SK-N-SH (cell line): ENCODE measurements at regions not wholly inside any gene's neighbourhood (a gene's known extent, or its start where the extent isn't known, plus 50 kb on each side); places are given as distances from the start of the nearest gene placed in this dataset.

Experiments used
- CTCF ChIA-PET: fragments of 300-600, 350-600 bp; formaldehyde crosslinking; extraction: SDS; loops from one replicate; lab custom pipeline; 2021; lab: Yijun Ruan, JAX
- POLR2A ChIA-PET: fragments of 350-600 bp; sonication (Branson Sonifier 250); formaldehyde crosslinking; extraction: SDS; loops from one replicate; lab custom pipeline; 2020; ENCODE audit warnings: antibody characterized with exemption, inconsistent platforms; lab: Yijun Ruan, JAX
- DNase-seq: peaks from one replicate; pipeline ENCODE4 v3.0.0; 2012
- H2AFZ ChIP-seq: fragments of 200-600 bp; sonication (generic); 2 replicates; pipeline ENCODE4 v1.8.1; 2016; ENCODE audit warnings: antibody characterized with exemption, mild to moderate bottlenecking, low read depth
- H3F3A ChIP-seq: fragments of 200-600 bp; sonication (generic); replicated peaks from 2 replicates; pipeline ENCODE3; 2016; ENCODE audit warnings: antibody characterized with exemption, mild to moderate bottlenecking; ENCODE audit not compliant: insufficient read depth
- H3K27ac ChIP-seq, 2 experiments: fragments of 200-500 bp in 1 of 2; fragments of 200-600 bp in 1 of 2; sonication (Bioruptor generic) in 1 of 2; sonication (generic), shearing (Covaris generic) in 1 of 2; 2 replicates each; pipeline versions ENCODE4 v1.5.1 to v1.6.1; 2014 to 2016; ENCODE audit warnings: low read depth in 2 of 2, inconsistent platforms in 1 of 2, low read length in 1 of 2, mild to moderate bottlenecking in 1 of 2, mixed read lengths in 1 of 2
- H3K27me3 ChIP-seq: fragments of 200-600 bp; sonication (generic), shearing (Covaris generic); 2 replicates; pipeline ENCODE4 v1.6.1; 2016; ENCODE audit warnings: mixed run types; ENCODE audit not compliant: insufficient read depth
- H3K36me3 ChIP-seq, 2 experiments: fragments of 200-500 bp in 1 of 2; fragments of 200-600 bp in 1 of 2; sonication (Bioruptor generic) in 1 of 2; sonication (generic) in 1 of 2; replicated peaks in 1 of 2; 2 replicates each; pipeline versions ENCODE3 to v1.5.1; 2014 to 2016; ENCODE audit warnings: low read length in 1 of 2, mild to moderate bottlenecking in 1 of 2; ENCODE audit not compliant: insufficient read depth in 2 of 2, control insufficient read depth in 1 of 2
- H3K4me1 ChIP-seq, 2 experiments: fragments of 200-500 bp in 1 of 2; fragments of 200-600 bp in 1 of 2; sonication (Bioruptor generic) in 1 of 2; sonication (generic), shearing (Covaris generic) in 1 of 2; 2 replicates each; pipeline versions ENCODE4 v1.5.1 to v1.6.1; 2014 to 2016; ENCODE audit warnings: low read depth in 1 of 2, low read length in 1 of 2, mixed run types in 1 of 2; ENCODE audit not compliant: insufficient read depth in 2 of 2, control insufficient read depth in 1 of 2
- H3K4me2 ChIP-seq: fragments of 200-600 bp; sonication (generic), shearing (Covaris generic); 2 replicates; pipeline ENCODE4 v1.6.1; 2017; ENCODE audit warnings: mixed run types
- H3K4me3 ChIP-seq, 2 experiments: fragments of 200-500 bp in 1 of 2; fragments of 200-600 bp in 1 of 2; sonication (Bioruptor generic) in 1 of 2; sonication (generic), shearing (Covaris generic) in 1 of 2; 2 replicates each; pipeline versions ENCODE4 v1.5.1 to v1.8.1; 2014 to 2016; ENCODE audit warnings: low read depth in 2 of 2, inconsistent platforms in 1 of 2, low read length in 1 of 2, mild to moderate bottlenecking in 1 of 2, mixed read lengths in 1 of 2, moderate library complexity in 1 of 2
- H3K79me2 ChIP-seq: fragments of 200-600 bp; sonication (generic); 2 replicates; pipeline ENCODE4 v1.8.1; 2017; ENCODE audit warnings: mild to moderate bottlenecking; ENCODE audit not compliant: insufficient read depth
- H3K9ac ChIP-seq: fragments of 200-600 bp; sonication (generic); 2 replicates; pipeline ENCODE4 v1.6.1; 2017; ENCODE audit warnings: mixed run types
- H3K9me2 ChIP-seq: fragments of 200-600 bp; sonication (generic); 2 replicates; pipeline ENCODE4 v1.6.1; 2017; ENCODE audit warnings: mixed run types
- H3K9me3 ChIP-seq: fragments of 200-600 bp; sonication (generic); 2 replicates; pipeline ENCODE4 v1.6.1; 2017; ENCODE audit warnings: mixed run types, mild to moderate bottlenecking, moderate library complexity
- H4K20me1 ChIP-seq: fragments of 200-600 bp; sonication (generic); 2 replicates; pipeline ENCODE4 v1.6.1; 2017; ENCODE audit warnings: mild to moderate bottlenecking, mixed run types; ENCODE audit not compliant: insufficient read depth
- FOSL2 ChIP-seq: IDR thresholded peaks from 2 replicates; pipeline ENCODE4 v1.4.0; 2012; ENCODE audit warnings: low read depth, mild to moderate bottlenecking, moderate library complexity, borderline replicate concordance
- FOXJ3 ChIP-seq: sonication (generic); formaldehyde crosslinking; IDR thresholded peaks from 2 replicates; pipeline ENCODE4 v1.5.1; 2020; ENCODE audit warnings: mild to moderate bottlenecking, missing genetic modification reagents
- GABPA ChIP-seq: IDR thresholded peaks from 2 replicates; pipeline ENCODE4 v1.4.0; 2012; ENCODE audit warnings: low read depth, mild to moderate bottlenecking
- MAX ChIP-seq: IDR thresholded peaks from 2 replicates; pipeline ENCODE4 v1.4.0; 2012; ENCODE audit warnings: low read depth
- MEF2A ChIP-seq: IDR thresholded peaks from 2 replicates; pipeline ENCODE4 v1.4.0; 2012; ENCODE audit warnings: low read depth, borderline replicate concordance
- NRF1 ChIP-seq: IDR thresholded peaks from 2 replicates; pipeline ENCODE4 v1.6.1; 2012; ENCODE audit warnings: low read depth, mild to moderate bottlenecking, low read length
- PBX3 ChIP-seq: IDR thresholded peaks from 2 replicates; pipeline ENCODE4; 2012
- RAD21 ChIP-seq: IDR thresholded peaks from 2 replicates; pipeline ENCODE4 v1.6.1; 2012; ENCODE audit warnings: mild to moderate bottlenecking, low read length
- RXRA ChIP-seq: IDR thresholded peaks from 2 replicates; pipeline ENCODE4 v1.4.0; 2012; ENCODE audit warnings: low read depth, mild to moderate bottlenecking, borderline replicate concordance
- TAF1 ChIP-seq: IDR thresholded peaks from 2 replicates; pipeline ENCODE4 v1.6.1; 2012; ENCODE audit warnings: low read depth, mild to moderate bottlenecking, low read length, moderate library complexity, borderline replicate concordance
- TCF12 ChIP-seq: IDR thresholded peaks from 2 replicates; pipeline ENCODE4 v1.4.0; 2012
- USF1 ChIP-seq: IDR thresholded peaks from 2 replicates; pipeline ENCODE4 v1.4.0; 2012; ENCODE audit warnings: low read depth, borderline replicate concordance
- TF ChIP-seq, protein P1 (sequence below): IDR thresholded peaks from 2 replicates; pipeline ENCODE4 v1.6.1; 2012; ENCODE audit warnings: mild to moderate bottlenecking, low read depth, low read length, moderate library complexity
- TF ChIP-seq, protein P2 (sequence below): fragments of 150-350 bp; IDR thresholded peaks from 2 replicates; pipeline ENCODE4 v1.6.1; 2017; ENCODE audit warnings: antibody characterized with exemption, low read length, low read depth, borderline replicate concordance
- TF ChIP-seq, protein P3 (sequence below): fragments of 200-600 bp; sonication (generic); IDR thresholded peaks from 2 replicates; pipeline ENCODE4 v1.6.1; 2017; ENCODE audit warnings: antibody characterized with exemption, mild to moderate bottlenecking, moderate library complexity
- TF ChIP-seq, protein P4 (sequence below): fragments of 150-350 bp; IDR thresholded peaks from 2 replicates; pipeline ENCODE4 v1.6.1; 2016; ENCODE audit warnings: mild to moderate bottlenecking, low read depth, low read length

DNA sequence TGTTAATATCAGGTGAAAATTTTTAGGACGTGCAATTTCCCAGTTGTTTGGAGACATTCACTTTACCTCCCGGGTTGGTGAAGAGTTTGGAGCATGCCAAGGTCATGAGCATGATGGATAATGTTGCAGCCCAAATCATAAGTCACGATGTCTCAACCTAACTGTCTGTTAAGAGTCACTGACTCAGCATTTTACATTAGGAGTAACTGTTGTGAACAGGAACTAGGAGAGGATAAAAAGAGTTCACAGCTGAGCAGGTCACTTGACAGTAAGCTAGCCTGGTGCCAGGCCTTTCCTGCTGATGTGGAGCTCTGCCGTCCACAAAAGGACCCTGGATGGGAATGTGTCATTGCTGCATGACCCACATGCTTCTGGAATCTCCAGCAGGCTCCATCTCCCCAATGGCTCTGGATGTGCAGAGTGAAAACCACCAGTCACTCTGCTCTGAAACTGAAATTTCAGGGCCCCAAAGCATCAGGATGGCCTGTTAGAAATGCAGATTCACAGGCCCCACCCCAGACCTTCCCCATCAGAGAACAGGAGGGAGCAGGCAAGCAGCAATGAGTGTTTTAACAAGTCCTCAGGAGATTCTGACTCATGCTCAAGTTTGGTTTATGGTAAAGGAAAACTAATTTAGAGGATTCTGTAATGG, 371.6 kb upstream of the MAF start (continued):
- no peak for TF ChIP-seq USF1
- no peak for TF ChIP-seq MAX
- TF ChIP-seq TAF1 = no peak
- TF ChIP-seq, protein P1, sequence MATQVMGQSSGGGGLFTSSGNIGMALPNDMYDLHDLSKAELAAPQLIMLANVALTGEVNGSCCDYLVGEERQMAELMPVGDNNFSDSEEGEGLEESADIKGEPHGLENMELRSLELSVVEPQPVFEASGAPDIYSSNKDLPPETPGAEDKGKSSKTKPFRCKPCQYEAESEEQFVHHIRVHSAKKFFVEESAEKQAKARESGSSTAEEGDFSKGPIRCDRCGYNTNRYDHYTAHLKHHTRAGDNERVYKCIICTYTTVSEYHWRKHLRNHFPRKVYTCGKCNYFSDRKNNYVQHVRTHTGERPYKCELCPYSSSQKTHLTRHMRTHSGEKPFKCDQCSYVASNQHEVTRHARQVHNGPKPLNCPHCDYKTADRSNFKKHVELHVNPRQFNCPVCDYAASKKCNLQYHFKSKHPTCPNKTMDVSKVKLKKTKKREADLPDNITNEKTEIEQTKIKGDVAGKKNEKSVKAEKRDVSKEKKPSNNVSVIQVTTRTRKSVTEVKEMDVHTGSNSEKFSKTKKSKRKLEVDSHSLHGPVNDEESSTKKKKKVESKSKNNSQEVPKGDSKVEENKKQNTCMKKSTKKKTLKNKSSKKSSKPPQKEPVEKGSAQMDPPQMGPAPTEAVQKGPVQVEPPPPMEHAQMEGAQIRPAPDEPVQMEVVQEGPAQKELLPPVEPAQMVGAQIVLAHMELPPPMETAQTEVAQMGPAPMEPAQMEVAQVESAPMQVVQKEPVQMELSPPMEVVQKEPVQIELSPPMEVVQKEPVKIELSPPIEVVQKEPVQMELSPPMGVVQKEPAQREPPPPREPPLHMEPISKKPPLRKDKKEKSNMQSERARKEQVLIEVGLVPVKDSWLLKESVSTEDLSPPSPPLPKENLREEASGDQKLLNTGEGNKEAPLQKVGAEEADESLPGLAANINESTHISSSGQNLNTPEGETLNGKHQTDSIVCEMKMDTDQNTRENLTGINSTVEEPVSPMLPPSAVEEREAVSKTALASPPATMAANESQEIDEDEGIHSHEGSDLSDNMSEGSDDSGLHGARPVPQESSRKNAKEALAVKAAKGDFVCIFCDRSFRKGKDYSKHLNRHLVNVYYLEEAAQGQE = no peak
- TF ChIP-seq PBX3 = no peak
- no peak for TF ChIP-seq TCF12

DNA sequence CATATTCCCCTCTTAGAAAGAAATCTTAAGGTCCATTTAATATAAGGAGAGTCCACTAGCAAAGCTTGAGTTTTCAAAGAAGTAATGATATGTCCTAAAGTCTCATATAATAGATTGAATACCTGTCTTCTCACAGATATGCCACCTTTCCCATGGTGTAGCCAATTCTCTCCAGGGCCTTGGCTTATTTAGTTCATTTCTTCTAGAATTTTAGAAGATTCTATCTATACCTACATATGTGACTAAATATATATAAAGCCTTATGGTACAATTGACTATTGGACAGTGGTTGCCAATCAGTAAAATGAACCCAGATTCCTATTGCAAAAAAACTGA, 370.7 kb upstream of the MAF start:
- CTCF ChIA-PET = interaction anchor here (0.8 kb wide), 1 partner anchor 537 kb away, joined by 3 read pairs; no protein-coding TSS in a partner anchor
- no peak overlapping the region for H2AFZ ChIP-seq
- H3K9me3 ChIP-seq = no peaks in the 10 kb centered on the region
- H3K9ac ChIP-seq = no peak overlapping the region
- H3K79me2 ChIP-seq = no peaks in the 10 kb centered on the region
- H3K4me2 ChIP-seq = no peak overlapping the region
- no peaks in the 10 kb centered on the region for H3K4me1 ChIP-seq
- no peaks in the 10 kb centered on the region for H3K36me3 ChIP-seq
- H4K20me1 ChIP-seq = no peaks in the 10 kb centered on the region
- H3K9me2 ChIP-seq = no peaks in the 10 kb centered on the region
- TF ChIP-seq MEF2A (no peak), RXRA (no peak), FOSL2 (no peak), PBX3 (no peak), RAD21 (no peak), NRF1 (no peak), GABPA (no peak), FOXJ3 (CRISPR knock-in tag) (no peak), TAF1 (no peak)
- TF ChIP-seq, protein P2, sequence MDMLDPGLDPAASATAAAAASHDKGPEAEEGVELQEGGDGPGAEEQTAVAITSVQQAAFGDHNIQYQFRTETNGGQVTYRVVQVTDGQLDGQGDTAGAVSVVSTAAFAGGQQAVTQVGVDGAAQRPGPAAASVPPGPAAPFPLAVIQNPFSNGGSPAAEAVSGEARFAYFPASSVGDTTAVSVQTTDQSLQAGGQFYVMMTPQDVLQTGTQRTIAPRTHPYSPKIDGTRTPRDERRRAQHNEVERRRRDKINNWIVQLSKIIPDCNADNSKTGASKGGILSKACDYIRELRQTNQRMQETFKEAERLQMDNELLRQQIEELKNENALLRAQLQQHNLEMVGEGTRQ = no peak
- TF ChIP-seq, protein P3, sequence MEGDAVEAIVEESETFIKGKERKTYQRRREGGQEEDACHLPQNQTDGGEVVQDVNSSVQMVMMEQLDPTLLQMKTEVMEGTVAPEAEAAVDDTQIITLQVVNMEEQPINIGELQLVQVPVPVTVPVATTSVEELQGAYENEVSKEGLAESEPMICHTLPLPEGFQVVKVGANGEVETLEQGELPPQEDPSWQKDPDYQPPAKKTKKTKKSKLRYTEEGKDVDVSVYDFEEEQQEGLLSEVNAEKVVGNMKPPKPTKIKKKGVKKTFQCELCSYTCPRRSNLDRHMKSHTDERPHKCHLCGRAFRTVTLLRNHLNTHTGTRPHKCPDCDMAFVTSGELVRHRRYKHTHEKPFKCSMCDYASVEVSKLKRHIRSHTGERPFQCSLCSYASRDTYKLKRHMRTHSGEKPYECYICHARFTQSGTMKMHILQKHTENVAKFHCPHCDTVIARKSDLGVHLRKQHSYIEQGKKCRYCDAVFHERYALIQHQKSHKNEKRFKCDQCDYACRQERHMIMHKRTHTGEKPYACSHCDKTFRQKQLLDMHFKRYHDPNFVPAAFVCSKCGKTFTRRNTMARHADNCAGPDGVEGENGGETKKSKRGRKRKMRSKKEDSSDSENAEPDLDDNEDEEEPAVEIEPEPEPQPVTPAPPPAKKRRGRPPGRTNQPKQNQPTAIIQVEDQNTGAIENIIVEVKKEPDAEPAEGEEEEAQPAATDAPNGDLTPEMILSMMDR = no peak
- TF ChIP-seq, protein P4, sequence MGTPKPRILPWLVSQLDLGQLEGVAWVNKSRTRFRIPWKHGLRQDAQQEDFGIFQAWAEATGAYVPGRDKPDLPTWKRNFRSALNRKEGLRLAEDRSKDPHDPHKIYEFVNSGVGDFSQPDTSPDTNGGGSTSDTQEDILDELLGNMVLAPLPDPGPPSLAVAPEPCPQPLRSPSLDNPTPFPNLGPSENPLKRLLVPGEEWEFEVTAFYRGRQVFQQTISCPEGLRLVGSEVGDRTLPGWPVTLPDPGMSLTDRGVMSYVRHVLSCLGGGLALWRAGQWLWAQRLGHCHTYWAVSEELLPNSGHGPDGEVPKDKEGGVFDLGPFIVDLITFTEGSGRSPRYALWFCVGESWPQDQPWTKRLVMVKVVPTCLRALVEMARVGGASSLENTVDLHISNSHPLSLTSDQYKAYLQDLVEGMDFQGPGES = no peak
- no peaks in the 10 kb centered on the region for H3F3A ChIP-seq
- no peak overlapping the region for H3K4me3 ChIP-seq
- no peaks in the 10 kb centered on the region for H3K27me3 ChIP-seq
- POLR2A ChIA-PET = no interaction called here
- no peak overlapping the region for H3K27ac ChIP-seq
- no peak for DNase-seq
